ENCODE measurements at regions not wholly inside any gene's neighbourhood (a gene's known extent, or its start where the extent isn't known, plus 50 kb on each side); places are given as distances from the start of the nearest gene placed in this dataset.

DNA sequence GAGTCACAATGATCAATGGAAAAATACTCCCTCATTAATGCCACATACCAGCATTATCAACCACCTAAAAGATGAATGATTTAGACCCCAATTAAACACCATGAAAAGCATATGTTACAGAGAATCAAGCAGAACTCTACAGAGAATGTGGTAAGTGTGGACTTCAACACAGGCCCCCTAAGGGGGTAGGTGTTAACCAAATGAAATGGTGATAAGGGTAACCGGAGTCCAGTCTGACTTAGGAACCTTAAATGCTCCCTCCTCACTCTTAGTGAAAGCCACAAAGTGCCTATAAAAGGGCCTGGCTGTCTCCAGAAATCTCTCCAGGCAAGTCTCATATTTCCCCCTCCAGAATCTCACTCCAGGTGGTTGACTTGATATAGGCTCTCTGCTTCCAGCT lies 149.2 kb upstream of the FOXD3 start:
- Mint-ChIP-seq H3K36me3 (ENCODE audit: low read depth) (no peaks in the 10 kb centered on the region), H3K4me1 (peaks cover 8% of the 10 kb centered on the region), H3K27ac (no peak overlapping the region), H3K9me3 (peaks cover 3% of the 10 kb centered on the region), H3K4me3 (no peak overlapping the region), H3K27me3 (ENCODE audit: insufficient read depth) (peaks cover 4% of the 10 kb centered on the region)
- Histone ChIP-seq H3K36me3 (ENCODE audit: control insufficient read depth, insufficient read depth, low read length) (no peaks in the 10 kb centered on the region), H3K9ac (ENCODE audit: extremely low read depth, low read length, poor library complexity, severe bottlenecking) (no peak overlapping the region), H3K9me3 (ENCODE audit: control insufficient read depth, low read length) (peaks cover 7% of the 10 kb centered on the region), H3K4me1 (ENCODE audit: control insufficient read depth, insufficient read depth, low read length) (no peaks in the 10 kb centered on the region), H3K4me3 (ENCODE audit: low read length) (no peak overlapping the region), H3K27ac (ENCODE audit: low read depth, low read length) (no peak overlapping the region), H3K27me3 (ENCODE audit: control insufficient read depth, insufficient read depth, low read length, poor library complexity, severe bottlenecking) (no peaks in the 10 kb centered on the region)
- DNase-seq = no peak
- TF ChIP-seq, protein P1, sequence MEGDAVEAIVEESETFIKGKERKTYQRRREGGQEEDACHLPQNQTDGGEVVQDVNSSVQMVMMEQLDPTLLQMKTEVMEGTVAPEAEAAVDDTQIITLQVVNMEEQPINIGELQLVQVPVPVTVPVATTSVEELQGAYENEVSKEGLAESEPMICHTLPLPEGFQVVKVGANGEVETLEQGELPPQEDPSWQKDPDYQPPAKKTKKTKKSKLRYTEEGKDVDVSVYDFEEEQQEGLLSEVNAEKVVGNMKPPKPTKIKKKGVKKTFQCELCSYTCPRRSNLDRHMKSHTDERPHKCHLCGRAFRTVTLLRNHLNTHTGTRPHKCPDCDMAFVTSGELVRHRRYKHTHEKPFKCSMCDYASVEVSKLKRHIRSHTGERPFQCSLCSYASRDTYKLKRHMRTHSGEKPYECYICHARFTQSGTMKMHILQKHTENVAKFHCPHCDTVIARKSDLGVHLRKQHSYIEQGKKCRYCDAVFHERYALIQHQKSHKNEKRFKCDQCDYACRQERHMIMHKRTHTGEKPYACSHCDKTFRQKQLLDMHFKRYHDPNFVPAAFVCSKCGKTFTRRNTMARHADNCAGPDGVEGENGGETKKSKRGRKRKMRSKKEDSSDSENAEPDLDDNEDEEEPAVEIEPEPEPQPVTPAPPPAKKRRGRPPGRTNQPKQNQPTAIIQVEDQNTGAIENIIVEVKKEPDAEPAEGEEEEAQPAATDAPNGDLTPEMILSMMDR (conservative IDR thresholded peaks at IDR 0.05) = no peak
- WGBS, 2 experiments (ENCODE audit: insufficient coverage in 1 of 2, insufficient read length in 1 of 2) = 78% methylated on average over 1 of the region's 1 CpG; no CpG with 5 or more reads in 1 of the 2 experiments

DNA sequence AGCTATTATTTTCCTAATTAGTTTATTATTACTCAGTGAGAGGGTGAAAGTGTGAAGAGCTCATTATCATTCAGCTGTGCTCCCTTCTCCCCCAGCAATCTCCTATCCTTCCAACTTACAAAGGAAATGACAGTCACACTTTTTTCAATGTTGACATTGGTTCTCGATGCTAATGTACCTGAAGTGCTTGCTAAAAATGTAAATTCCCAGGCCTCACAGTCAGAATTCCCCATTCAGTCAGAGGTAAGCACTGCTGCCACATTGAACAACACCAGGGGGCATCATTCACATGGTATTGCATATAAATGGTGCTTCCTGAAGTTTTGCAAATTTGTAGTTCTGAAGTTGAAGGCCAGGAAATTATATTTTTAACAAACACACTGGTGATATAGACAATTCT lies 132.7 kb upstream of the FOXD3 start:
- H3K4me3 ChIP-seq (ENCODE audit: low read length) = peak overlapping the region; percentile 53
- Mint-ChIP-seq H3K27ac (peak overlapping the region; percentile 3), H3K9me3 (no peaks in the 10 kb centered on the region), H3K27me3 (ENCODE audit: insufficient read depth) (peaks cover 6% of the 10 kb centered on the region), H3K4me3 (no peak overlapping the region), H3K36me3 (ENCODE audit: low read depth) (no peaks in the 10 kb centered on the region), H3K4me1 (peaks cover 33% of the 10 kb centered on the region)
- TF ChIP-seq, protein P1 (conservative IDR thresholded peaks at IDR 0.05) = peak; percentile 84
- no peaks in the 10 kb centered on the region for H3K36me3 ChIP-seq (ENCODE audit: control insufficient read depth, insufficient read depth, low read length)
- peak; percentile 89 for DNase-seq
- H3K4me1 ChIP-seq (ENCODE audit: control insufficient read depth, insufficient read depth, low read length) = peaks cover 13% of the 10 kb centered on the region
- no peak overlapping the region for H3K27ac ChIP-seq (ENCODE audit: low read depth, low read length)
- WGBS, 2 experiments (ENCODE audit: insufficient coverage in 1 of 2, insufficient read length in 1 of 2) = 0 to 4% methylated on average over 1 of the region's 1 CpG
- H3K27me3 ChIP-seq (ENCODE audit: control insufficient read depth, insufficient read depth, low read length, poor library complexity, severe bottlenecking) = no peaks in the 10 kb centered on the region
- H3K9ac ChIP-seq (ENCODE audit: extremely low read depth, low read length, poor library complexity, severe bottlenecking) = no peak overlapping the region
- H3K9me3 ChIP-seq (ENCODE audit: control insufficient read depth, low read length) = no peaks in the 10 kb centered on the region

DNA sequence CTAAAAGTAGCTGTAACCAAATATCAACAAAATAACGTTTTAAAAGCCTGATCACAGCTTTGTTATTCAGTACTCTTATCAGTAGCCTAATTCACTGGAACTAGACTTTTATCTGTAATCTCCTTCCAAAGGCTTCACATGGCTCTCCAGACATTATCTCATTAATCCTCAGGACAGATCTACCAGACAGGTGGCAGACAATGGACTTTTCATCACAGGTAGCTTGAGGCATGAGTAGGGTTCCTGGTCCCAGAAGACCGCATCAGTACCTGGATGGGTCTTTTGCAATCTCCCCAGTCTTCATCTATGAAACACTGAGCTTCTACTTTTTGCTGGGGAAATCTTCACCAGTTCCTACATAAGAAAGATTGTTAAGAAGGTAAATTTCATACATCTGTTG lies 132.2 kb upstream of the FOXD3 start:
- Histone ChIP-seq H3K9me3 (ENCODE audit: control insufficient read depth, low read length) (no peaks in the 10 kb centered on the region), H3K9ac (ENCODE audit: extremely low read depth, low read length, poor library complexity, severe bottlenecking) (no peak overlapping the region), H3K36me3 (ENCODE audit: control insufficient read depth, insufficient read depth, low read length) (no peaks in the 10 kb centered on the region), H3K27ac (ENCODE audit: low read depth, low read length) (no peak overlapping the region), H3K4me1 (ENCODE audit: control insufficient read depth, insufficient read depth, low read length) (peaks cover 13% of the 10 kb centered on the region), H3K27me3 (ENCODE audit: control insufficient read depth, insufficient read depth, low read length, poor library complexity, severe bottlenecking) (no peaks in the 10 kb centered on the region), H3K4me3 (ENCODE audit: low read length) (peak overlapping the region; percentile 53)
- TF ChIP-seq, protein P1 (conservative IDR thresholded peaks at IDR 0.05) = no peak
- H3K27me3 Mint-ChIP-seq (ENCODE audit: insufficient read depth) = peaks cover 6% of the 10 kb centered on the region
- H3K27ac Mint-ChIP-seq = peak overlapping the region; percentile 3
- WGBS, 2 experiments (ENCODE audit: insufficient coverage in 1 of 2, insufficient read length in 1 of 2) = 36 to 47% methylated on average over 2 of the region's 2 CpGs
- peak; percentile 52 for DNase-seq
- H3K4me1 Mint-ChIP-seq = peaks cover 33% of the 10 kb centered on the region
- H3K9me3 Mint-ChIP-seq = no peaks in the 10 kb centered on the region
- no peak overlapping the region for H3K4me3 Mint-ChIP-seq
- H3K36me3 Mint-ChIP-seq (ENCODE audit: low read depth) = no peaks in the 10 kb centered on the region
